NOMO-1 (cell line): ENCODE measurements at regions not wholly inside any gene's neighbourhood (a gene's known extent, or its start where the extent isn't known, plus 50 kb on each side); places are given as distances from the start of the nearest gene placed in this dataset.

Experiments used
- DNase-seq, 2 experiments: peaks; one replicate each; lab custom pipeline; 2025; ENCODE audit not compliant: unreplicated experiment in 2 of 2; lab: John Stamatoyannopoulos, UW

- DNase-seq: no peak
These were observed 83.3 kb downstream of the ALDH8A1 start for GRCh38 chr6:134866563-134866962.

DNA sequence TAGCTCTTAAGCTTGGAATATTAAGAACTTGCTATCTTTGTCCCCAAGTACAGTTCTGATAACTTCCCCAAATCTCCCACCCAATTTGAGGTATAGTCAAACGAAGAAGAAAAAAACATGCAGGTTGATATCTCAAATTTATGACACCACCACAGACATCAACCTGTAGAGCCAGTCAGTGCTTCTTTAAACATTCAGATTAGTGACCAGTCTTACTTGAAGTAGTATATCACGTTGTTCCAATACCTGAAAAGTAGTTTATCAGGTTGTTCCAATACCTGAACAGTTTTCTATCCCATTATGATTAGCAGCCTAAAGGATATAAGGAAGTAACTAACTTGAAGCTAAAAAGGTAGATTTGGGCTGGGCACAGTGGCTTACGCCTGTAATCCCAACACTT lies 85.3 kb downstream of the ALDH8A1 start:
- no peak for DNase-seq

- no peak for DNase-seq
These were observed 86.0 kb downstream of the ALDH8A1 start for GRCh38 chr6:134863763-134864510.

DNA sequence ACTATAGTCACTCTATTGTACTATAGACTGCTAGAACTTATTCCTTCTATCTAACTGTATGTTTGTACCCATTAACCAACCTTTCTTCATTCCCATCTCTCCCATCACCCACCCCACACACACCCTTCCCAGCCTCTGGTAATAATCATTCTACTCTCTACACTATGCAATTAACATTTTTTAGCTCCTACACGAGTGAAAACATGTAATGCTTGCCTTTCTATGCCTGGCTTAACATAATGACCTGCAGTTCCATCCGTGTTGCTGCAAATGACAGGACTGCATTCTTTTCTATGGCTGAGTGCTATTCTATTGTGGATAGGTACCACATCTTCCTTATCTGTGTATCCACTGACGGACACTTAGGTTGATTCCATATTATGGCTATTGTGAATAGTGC lies 95.5 kb downstream of the ALDH8A1 start:
- no peak for DNase-seq

DNA sequence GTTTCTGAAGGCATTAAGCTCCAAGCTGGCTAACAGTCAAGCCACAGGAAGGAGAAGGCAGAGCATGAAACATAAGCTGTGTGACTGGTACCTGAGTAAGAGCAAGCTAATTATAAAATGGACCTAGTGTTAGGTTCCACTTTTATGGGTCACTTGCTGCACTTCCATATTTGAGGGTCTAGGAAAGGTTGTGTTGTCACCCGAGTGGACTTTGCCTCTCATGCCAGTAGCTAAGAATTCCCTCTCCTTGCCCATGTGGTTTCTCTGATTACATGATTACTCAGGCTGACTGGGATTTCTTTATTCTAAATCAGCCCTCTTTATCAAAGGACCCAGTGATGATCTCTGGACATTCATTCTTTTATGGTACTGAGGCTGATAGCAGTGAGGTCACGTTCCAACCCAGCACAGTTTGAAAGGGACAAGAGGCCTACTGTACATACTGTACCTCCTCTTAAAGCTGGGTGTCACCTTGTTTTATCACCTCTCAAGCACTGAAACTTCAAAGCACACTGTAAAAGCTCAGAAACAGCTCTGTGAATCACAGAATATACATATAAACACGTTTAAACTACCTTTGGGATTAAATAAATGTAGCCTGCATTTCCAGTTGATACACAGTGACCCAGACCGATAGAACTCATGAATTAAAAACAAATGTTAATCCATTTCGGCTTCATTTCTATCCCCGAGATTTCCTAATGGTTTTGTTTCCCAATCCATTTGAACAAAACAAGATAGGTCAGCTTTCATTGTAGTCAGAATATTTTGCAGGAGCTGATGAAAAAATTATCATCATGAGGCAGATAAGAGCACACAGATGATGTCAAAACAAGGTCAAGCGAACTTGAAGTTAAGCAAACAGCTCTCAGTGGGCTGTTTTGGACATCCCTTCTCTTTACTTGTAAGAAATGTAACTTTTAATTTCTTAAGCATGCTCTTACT lies 96.5 kb downstream of the ALDH8A1 start:
- no peak for DNase-seq

GRCh38 chr6:134851548-134851947 lies 98.4 kb downstream of the ALDH8A1 start:
- no peak for DNase-seq

DNA sequence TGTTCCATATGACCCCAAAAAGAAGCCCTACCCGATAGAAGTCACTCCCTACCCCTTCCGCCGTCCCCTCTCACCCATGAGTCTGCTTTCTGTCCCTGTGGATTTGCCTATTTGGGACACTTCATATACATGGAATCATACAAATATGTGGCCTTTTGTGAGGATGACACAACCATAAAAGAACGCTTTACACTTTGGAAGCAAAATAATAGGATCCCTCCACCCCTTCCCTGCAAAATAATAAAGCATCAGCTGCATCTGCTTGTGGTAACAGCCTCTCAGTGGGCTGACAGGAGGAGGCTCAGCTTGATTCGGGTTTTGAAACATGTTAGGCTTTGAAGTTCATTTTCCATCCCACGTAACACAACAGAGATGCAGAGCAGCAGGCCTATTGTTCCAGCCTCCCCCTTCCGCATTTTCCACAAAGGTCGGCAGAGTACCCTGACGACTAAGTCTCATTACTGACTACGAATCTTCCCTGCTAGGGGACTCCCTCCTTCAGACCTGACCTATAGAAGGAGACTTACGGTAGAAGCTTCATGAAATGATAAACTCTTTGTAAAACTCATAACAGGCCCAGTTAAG lies 99.1 kb downstream of the ALDH8A1 start:
- no peak for DNase-seq

DNA sequence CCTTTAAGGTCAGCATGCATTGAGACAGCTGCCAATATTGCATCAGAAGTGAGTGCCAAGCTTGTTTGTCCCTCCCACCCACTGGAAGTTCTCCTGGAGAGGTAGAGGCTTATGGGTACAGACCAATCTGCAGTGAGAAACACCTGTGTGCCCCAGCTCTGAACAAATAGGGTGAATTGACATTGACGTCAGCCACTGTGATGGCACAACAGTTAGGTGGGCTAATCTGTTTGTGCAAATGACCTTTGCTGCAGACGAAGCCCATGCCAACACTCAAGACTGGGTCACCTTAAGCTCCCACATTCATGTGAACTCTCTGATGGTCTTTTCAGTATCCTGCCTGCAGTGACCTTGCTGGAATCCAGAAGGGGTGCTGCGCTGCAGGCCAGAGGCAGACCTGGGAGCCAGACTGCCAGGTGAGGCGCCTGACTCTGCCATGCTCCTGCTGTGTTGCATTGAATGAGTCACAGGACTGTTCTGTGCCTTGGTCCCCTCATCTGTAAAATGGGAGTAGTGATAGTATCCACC lies 99.9 kb downstream of the ALDH8A1 start:
- no peak for DNase-seq

DNA sequence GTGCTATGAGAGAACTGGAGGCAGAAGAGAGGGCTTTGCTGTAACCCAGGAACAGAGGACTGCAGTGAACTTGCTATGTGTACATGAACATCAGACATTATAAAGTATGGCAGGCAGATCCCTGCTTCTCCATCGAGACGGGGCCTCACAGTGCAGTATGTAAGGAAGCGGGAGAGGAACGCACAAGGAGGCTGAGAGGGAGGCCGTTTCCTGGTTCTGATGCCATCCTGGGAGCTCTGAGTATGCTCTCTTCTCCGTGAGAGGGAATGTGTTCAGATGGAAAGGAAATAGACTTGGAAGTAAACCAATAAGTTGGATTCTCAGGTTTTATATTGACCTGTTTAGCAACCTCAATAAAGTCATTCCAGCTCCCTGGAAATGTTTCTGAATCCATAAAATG lies 101.8 kb downstream of the ALDH8A1 start:
- DNase-seq: no peak

- no peak for DNase-seq
These were observed 103.0 kb downstream of the ALDH8A1 start for GRCh38 chr6:134846865-134847264.

GRCh38 chr6:134846031-134846430 lies 103.9 kb downstream of the ALDH8A1 start:
- DNase-seq: no peak

- no peak for DNase-seq
These were observed 105.8 kb downstream of the ALDH8A1 start for GRCh38 chr6:134844120-134844519.

DNA sequence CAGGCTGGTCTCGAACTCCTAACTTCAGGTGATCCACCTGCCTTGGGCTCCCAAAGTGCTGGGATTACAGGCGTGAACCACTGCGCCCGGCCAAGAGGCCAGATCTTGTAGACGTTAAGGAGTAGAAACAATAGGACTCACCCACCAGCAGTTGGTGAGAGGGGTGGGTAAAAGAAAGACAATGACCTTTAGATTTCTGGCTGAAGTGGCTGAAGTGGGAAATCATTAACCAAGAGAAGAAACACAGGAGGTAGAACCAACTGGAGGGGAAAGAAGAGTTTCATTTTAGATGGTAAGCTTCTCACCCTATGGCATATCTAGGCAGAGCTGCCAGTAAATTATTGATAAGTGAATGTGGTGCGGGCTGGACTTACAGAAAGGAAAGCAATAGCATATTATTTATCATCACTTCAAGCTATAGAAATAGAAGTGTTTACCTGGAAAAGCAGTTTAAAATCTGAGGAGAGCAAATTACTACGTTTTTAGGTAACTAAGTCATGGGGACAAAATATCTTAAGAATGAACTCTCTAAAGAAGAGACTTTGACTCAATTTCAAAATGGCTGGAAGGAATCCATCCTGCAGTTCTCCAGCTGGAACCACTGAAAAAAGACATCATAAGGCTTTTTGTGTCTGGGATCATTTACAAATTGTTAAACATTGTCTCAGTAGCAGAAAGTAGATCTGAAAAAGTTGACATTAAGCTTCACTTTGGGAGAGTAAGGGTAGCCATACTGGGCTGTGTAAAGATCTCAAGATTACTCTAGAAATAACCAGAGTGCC lies 109.6 kb downstream of the ALDH8A1 start:
- DNase-seq: no peak

DNA sequence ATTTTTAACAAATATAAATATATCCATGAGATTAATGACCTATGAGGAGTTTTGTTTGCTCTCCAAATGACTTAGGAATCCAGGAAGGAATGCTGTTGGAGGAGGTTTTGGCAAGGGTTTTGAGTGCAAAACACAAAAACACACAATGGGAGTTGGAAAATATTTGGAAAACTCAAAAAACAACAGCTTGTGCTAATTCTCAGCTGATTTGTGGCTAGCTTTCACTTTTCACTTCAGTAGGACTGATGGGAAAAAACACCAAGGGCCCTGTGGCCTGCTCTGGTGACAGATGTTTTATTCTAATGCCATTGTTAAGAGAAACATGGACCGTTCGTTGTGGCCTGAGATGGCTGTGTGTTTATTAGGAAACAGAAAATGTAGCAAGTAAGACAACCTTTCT lies 113.9 kb downstream of the ALDH8A1 start:
- DNase-seq: no peak

- no peak for DNase-seq
These were observed 119.0 kb downstream of the ALDH8A1 start for GRCh38 chr6:134830940-134831339.

DNA sequence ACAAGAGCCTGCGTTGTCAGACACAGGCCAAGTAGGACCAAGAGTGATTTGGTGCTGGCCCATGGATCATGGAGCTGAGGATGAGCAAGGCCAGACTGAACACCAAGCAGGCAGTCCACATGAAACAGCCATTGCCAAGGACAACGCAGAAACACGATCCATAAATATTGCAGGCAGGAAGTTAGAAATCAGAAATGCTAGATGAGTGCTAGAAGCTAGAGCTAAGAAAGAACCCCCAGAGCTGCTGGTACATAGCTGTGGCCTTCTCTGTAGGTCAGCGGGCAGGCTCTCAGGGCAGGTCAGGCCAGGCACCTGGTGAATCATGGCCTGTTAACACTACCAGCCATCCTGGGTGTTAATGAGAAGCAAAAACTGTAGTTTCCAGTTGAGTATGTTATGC lies 119.7 kb downstream of the ALDH8A1 start:
- DNase-seq: no peak

DNA sequence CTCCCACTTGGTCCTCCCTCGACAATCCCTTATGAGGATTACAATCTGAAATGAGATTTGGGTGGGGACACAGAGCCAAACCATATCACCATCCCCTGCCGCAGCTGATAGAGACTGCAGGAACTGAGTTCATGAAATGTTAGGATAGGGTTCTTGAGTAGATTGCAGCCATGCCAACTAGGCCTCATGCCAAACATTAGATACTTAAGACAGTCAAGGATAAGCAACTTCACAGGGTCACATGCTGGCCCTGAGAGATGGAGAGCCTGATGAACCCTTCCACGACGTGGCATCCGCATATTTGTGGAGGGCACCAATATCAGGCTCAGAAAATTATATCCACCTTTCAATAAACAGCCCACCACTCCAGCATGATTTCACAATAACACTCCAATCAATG lies 121.3 kb downstream of the ALDH8A1 start:
- DNase-seq: no peak

DNA sequence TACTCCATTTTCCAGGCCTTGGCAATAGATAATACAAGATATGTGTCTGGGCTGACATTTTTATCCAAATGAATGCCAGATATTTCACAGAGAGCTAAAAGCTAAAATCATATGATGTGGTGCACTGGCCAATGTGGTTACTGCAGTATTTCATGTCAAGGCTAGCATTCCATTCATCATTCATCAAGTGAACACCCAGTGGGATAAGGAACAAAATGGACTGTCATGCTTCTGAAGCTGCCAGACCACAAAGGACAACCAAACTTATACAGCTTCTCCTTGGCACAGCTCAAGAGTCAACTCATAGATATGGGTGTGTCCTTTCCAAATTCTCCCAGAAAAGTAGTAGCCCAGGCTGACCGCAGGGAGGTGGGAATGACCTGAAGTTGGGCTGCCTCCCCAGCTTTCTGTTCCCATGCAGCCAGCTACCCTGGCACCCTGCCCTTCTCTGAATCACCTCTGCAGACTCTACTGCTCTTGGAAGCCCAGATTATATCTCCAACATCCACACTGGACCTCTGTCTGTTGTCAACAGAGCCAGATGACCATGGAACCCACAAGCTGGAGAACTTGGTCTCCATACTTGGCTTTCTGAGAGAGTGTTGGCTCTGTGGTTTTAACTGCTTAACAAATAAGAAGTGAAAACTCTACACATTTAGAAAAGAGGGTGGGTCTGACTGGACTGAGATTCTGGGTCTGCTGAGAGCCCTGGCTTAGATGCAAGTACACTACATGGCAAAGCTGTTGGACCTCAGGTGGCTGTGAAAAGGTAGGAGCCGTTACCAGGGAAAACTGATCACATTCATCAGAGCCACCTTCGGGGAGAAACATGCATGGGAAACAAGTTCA lies 122.8 kb downstream of the ALDH8A1 start:
- no peak for DNase-seq

- no peak for DNase-seq
These were observed 126.2 kb downstream of the ALDH8A1 start for GRCh38 chr6:134823710-134824034.
